ENCODE measurements at regions not wholly inside any gene's neighbourhood (a gene's known extent, or its start where the extent isn't known, plus 50 kb on each side); places are given as distances from the start of the nearest gene placed in this dataset.
"Not testable (repeated sequence)": the region's sequence is repeated elsewhere in the genome, so short reads cannot be mapped to it uniquely, and the experiment has no call there.

DNA sequence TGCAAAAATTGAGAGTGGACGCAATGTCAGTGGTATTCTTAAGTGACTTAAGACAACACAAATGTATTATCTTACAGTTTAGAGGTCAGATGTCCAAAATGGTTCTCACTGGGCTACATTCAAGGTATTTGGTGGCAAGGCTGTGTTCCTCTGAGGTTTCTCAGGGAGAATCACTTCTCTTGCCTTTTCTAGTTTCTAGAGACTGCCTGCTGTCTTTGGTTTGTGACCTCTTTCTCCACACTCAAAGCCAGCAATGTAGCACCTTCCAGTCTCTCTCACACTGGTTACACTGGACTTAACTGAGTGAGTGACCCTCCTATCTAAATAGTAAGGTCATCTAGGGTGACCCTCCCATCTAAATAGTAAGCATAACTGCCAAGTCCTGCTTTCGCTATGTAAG is 613.2 kb upstream of the COBL start:
- Histone ChIP-seq H3K27ac (no peak overlapping the region), H3K9me3 (no peaks in the 10 kb centered on the region), H3K27me3 (no peaks in the 10 kb centered on the region), H3K4me3 (no peak overlapping the region), H3K4me1 (no peaks in the 10 kb centered on the region), H3K36me3 (no peaks in the 10 kb centered on the region)
- intact Hi-C loops (cut with DNase I; ENCODE audit: low total_unique reads), result no loop called here
- TF ChIP-seq, protein P1, sequence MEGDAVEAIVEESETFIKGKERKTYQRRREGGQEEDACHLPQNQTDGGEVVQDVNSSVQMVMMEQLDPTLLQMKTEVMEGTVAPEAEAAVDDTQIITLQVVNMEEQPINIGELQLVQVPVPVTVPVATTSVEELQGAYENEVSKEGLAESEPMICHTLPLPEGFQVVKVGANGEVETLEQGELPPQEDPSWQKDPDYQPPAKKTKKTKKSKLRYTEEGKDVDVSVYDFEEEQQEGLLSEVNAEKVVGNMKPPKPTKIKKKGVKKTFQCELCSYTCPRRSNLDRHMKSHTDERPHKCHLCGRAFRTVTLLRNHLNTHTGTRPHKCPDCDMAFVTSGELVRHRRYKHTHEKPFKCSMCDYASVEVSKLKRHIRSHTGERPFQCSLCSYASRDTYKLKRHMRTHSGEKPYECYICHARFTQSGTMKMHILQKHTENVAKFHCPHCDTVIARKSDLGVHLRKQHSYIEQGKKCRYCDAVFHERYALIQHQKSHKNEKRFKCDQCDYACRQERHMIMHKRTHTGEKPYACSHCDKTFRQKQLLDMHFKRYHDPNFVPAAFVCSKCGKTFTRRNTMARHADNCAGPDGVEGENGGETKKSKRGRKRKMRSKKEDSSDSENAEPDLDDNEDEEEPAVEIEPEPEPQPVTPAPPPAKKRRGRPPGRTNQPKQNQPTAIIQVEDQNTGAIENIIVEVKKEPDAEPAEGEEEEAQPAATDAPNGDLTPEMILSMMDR (IDR thresholded peaks at IDR 0.05), result no peak
- TF ChIP-seq POLR2AphosphoS5 (IDR thresholded peaks at IDR 0.05) (no peak), EP300 (IDR thresholded peaks at IDR 0.05; ENCODE audit: low read depth) (no peak), POLR2A (IDR thresholded peaks at IDR 0.05) (no peak)
- in situ Hi-C loops (cut with MboI; ENCODE audit: low pct_ligation_motif_present in 1 of 4, low pct_unique_long_range_greater_than_20kb in 1 of 4, low sequenced_read_pairs in 3 of 4), result no loop called here
- WGBS, 2 donors (ENCODE audit: low coverage in 1 of 2), result 45 to 50% methylated on average over 2 of the region's 2 CpGs
- DNase-seq, result no peak

DNA sequence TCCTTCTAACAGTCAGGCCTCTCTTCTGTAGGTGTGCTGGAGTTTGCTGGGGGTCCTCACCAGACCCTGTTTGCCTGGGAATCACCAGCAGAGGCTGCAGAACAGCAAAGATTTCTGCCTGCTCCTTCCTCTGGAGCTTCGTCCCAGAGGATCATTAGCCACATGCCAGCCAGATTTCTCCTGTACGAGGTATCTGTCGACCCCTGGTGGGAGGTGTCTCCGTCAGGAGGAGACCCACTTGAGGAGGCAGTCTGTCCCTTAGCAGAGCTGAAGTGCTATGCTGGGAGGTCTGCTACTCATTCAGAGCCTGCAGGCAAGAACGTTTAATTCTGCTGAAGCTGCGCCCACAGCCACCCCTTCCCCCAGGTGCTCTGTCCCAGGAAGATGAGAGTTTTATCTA is 611.1 kb upstream of the COBL start:
- intact Hi-C loops (cut with DNase I; ENCODE audit: low total_unique reads), result no loop called here
- 86 to 100% methylated on average over 2 to 6 of the region's 6 CpGs for WGBS, 2 donors (ENCODE audit: low coverage in 1 of 2)
- H3K27me3 ChIP-seq, result no peaks in the 10 kb centered on the region
- in situ Hi-C loops (cut with MboI; ENCODE audit: low pct_ligation_motif_present in 1 of 4, low pct_unique_long_range_greater_than_20kb in 1 of 4, low sequenced_read_pairs in 3 of 4), result no loop called here
- no peak overlapping the region for H3K27ac ChIP-seq
- TF ChIP-seq POLR2AphosphoS5 (IDR thresholded peaks at IDR 0.05), result no peak
- no peak for TF ChIP-seq EP300 (IDR thresholded peaks at IDR 0.05; ENCODE audit: low read depth)
- no peak for TF ChIP-seq POLR2A (IDR thresholded peaks at IDR 0.05)
- TF ChIP-seq, protein P1 (IDR thresholded peaks at IDR 0.05), result no peak
- no peaks in the 10 kb centered on the region for H3K9me3 ChIP-seq
- H3K36me3 ChIP-seq, result no peaks in the 10 kb centered on the region
- no peaks in the 10 kb centered on the region for H3K4me1 ChIP-seq
- no peak for DNase-seq
- H3K4me3 ChIP-seq, result no peak overlapping the region

DNA sequence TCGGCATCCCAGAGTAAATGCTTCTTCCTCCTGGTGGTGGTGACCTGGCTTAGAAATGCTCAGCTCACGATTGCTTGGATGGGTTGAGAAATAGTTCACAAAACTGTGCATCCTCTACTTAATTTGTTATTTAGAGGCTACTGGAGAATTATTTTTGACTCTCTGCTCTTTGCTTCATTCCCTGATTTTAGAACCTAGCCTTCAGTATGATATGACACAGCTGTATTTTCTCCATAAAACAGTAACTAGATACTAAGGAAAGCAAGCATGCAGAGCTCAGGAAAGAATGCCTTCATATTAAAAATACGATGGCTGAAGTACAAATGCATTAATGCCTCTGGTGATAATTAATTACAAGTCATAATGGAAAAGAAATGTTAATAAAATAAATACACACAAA is 602.0 kb upstream of the COBL start:
- H3K4me1 ChIP-seq, result no peaks in the 10 kb centered on the region
- in situ Hi-C loops (cut with MboI; ENCODE audit: low pct_ligation_motif_present in 1 of 4, low pct_unique_long_range_greater_than_20kb in 1 of 4, low sequenced_read_pairs in 3 of 4) (no loop called here), intact Hi-C loops (cut with DNase I; ENCODE audit: low total_unique reads) (no loop called here)
- no peak overlapping the region for H3K4me3 ChIP-seq
- no peaks in the 10 kb centered on the region for H3K27me3 ChIP-seq
- TF ChIP-seq POLR2AphosphoS5 (IDR thresholded peaks at IDR 0.05) (no peak), EP300 (IDR thresholded peaks at IDR 0.05; ENCODE audit: low read depth) (no peak)
- TF ChIP-seq, protein P1 (IDR thresholded peaks at IDR 0.05), result no peak
- H3K36me3 ChIP-seq, result no peaks in the 10 kb centered on the region
- H3K27ac ChIP-seq, result no peak overlapping the region
- DNase-seq, result no peak
- 70 to 78% methylated on average over 3 of the region's 3 CpGs for WGBS, 2 donors (ENCODE audit: low coverage in 1 of 2)
- no peaks in the 10 kb centered on the region for H3K9me3 ChIP-seq

DNA sequence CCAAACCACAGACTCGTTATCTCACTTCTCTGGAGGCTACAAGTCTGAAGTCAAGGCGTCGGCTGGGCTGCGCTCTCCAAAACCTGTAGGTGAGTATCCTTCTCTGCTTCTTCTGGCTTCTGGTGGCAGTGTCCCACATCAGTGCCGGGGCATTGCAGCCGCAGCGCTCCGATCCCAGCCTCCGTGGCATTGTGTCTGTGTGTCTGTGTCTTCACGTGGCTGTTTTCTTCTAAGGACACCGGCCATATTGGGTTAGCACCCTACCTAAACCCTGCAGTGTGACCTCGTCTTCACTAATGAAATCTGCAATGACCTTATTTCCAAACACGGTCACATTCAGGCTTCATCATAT is 584.9 kb upstream of the COBL start:
- H3K27me3 ChIP-seq, result no peaks in the 10 kb centered on the region
- 92 to 97% methylated on average over 4 to 13 of the region's 13 CpGs for WGBS, 2 donors (ENCODE audit: low coverage in 1 of 2)
- no peak overlapping the region for H3K4me3 ChIP-seq
- in situ Hi-C loops (cut with MboI; ENCODE audit: low pct_ligation_motif_present in 1 of 4, low pct_unique_long_range_greater_than_20kb in 1 of 4, low sequenced_read_pairs in 3 of 4) (no loop called here), intact Hi-C loops (cut with DNase I; ENCODE audit: low total_unique reads) (no loop called here)
- H3K36me3 ChIP-seq, result no peaks in the 10 kb centered on the region
- no peak overlapping the region for H3K27ac ChIP-seq
- no peak for DNase-seq
- H3K4me1 ChIP-seq, result no peaks in the 10 kb centered on the region
- TF ChIP-seq POLR2A (IDR thresholded peaks at IDR 0.05), result no peak
- TF ChIP-seq EP300 (IDR thresholded peaks at IDR 0.05; ENCODE audit: low read depth), result no peak
- TF ChIP-seq, protein P1 (IDR thresholded peaks at IDR 0.05), result no peak
- no peak for TF ChIP-seq POLR2AphosphoS5 (IDR thresholded peaks at IDR 0.05)
- H3K9me3 ChIP-seq, result no peaks in the 10 kb centered on the region

DNA sequence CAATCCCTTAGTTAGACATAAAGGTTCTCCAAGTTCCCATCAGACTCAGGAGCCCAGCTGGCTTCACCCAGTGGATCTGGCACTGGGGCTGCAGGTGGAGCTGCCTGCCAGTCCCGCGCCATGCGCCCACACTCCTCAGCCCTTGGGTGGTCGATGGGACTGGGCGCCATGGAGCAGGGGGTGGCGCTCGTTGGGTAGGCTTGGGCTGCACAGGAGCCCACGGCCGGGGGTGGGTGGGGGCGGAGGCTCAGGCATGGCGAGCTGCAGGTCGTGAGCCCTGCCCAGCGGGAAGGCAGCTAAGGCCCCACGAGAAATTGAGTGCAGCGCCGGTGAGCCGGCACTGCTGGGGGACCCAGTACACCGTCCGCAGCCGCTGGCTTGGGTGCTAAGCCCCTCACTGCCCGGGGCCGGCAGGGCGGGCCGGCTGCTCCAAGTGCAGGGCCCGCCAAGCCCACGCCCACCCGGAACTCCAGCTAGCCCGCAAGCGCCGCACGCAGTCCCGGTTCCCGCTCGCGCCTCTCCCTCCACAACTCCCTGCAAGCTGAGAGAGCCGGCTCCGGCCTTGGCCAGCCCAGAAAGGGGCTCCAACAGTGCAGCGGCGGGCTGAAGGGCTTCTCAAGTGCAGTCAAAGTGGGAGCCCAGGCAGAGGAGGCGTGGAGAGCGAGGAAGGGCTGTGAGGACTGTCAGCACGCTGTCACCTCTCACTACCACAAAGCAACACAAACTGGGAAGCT is 584.3 kb upstream of the COBL start:
- WGBS, 2 donors (ENCODE audit: low coverage in 1 of 2), result 92 to 100% methylated on average over 5 to 26 of the region's 42 CpGs
- H3K27ac ChIP-seq, result not testable (repeated sequence)

More for the DNA sequence above, 584.3 kb upstream of the COBL start:
- H3K4me3 ChIP-seq; H3K9me3 ChIP-seq; intact Hi-C loops (cut with DNase I; ENCODE audit: low total_unique reads); H3K4me1 ChIP-seq; H3K36me3 ChIP-seq; H3K27me3 ChIP-seq; DNase-seq; in situ Hi-C loops (cut with MboI; ENCODE audit: low pct_ligation_motif_present in 1 of 4, low pct_unique_long_range_greater_than_20kb in 1 of 4, low sequenced_read_pairs in 3 of 4): not testable (repeated sequence)
